Transverse colon (tissue), 4 donors: ENCODE measurements at regions not wholly inside any gene's neighbourhood (a gene's known extent, or its start where the extent isn't known, plus 50 kb on each side); places are given as distances from the start of the nearest gene placed in this dataset.

ENCODE experiments used
- POLR2AphosphoS5 ChIP-seq, 3 donors: sonication (generic); formaldehyde crosslinking; IDR thresholded peaks; one replicate each; pipeline ENCODE4 v1.6.1; 2016; ENCODE audit warnings: antibody characterized with exemption in 3 of 3
- TF ChIP-seq, protein P1 (sequence below), 5 experiments: fragments of 200-600 bp in 3 of 5; fragments of 450-650 bp in 2 of 5; sonication (generic) in 3 of 5; IDR thresholded peaks; 1 replicate in 2 of 5; 2 replicates in 3 of 5; pipeline ENCODE4 v1.5.1; 2016 to 2017; ENCODE audit warnings: antibody characterized with exemption in 5 of 5, inconsistent platforms in 3 of 5, mild to moderate bottlenecking in 2 of 5, moderate library complexity in 1 of 5

DNA sequence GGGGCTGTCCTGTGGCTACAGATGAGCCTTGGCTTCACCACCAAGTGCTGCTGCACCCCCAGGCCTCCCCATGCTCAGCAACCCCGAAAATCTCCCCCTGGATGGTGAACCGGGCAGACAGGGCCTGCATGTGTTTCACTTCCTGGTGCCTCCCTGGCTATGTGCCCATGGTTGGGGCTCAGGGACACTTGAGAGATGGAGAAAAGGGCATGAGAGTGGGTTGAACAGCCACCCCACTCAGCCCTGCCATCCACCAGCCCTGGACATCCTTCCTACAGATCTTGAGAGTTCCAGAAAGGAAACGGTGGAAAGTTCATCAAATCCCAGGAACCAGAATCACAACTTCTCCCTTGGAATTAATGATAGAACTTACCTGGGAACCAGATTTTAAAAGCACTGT, 74.7 kb upstream of the TEX51 start:
- TF ChIP-seq POLR2AphosphoS5 (IDR thresholded peaks at IDR 0.05) = no peak
- TF ChIP-seq, protein P1, sequence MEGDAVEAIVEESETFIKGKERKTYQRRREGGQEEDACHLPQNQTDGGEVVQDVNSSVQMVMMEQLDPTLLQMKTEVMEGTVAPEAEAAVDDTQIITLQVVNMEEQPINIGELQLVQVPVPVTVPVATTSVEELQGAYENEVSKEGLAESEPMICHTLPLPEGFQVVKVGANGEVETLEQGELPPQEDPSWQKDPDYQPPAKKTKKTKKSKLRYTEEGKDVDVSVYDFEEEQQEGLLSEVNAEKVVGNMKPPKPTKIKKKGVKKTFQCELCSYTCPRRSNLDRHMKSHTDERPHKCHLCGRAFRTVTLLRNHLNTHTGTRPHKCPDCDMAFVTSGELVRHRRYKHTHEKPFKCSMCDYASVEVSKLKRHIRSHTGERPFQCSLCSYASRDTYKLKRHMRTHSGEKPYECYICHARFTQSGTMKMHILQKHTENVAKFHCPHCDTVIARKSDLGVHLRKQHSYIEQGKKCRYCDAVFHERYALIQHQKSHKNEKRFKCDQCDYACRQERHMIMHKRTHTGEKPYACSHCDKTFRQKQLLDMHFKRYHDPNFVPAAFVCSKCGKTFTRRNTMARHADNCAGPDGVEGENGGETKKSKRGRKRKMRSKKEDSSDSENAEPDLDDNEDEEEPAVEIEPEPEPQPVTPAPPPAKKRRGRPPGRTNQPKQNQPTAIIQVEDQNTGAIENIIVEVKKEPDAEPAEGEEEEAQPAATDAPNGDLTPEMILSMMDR (IDR thresholded peaks at IDR 0.05) = no peak
